Ovary (tissue), 7 donors: ENCODE measurements at regions not wholly inside any gene's neighbourhood (a gene's known extent, or its start where the extent isn't known, plus 50 kb on each side); places are given as distances from the start of the nearest gene placed in this dataset.
"Not testable (repeated sequence)": the region's sequence is repeated elsewhere in the genome, so short reads cannot be mapped to it uniquely, and the experiment has no call there.

ENCODE experiments used
- DNase-seq, 5 donors: peaks; one replicate each; pipeline ENCODE4 v3.0.0-alpha.2; 2019 to 2020
- H3K27ac ChIP-seq, 2 donors: fragments of 200-600 bp; one replicate each; pipeline versions ENCODE4 v1.5.1 to v1.8.0; 2019 to 2022
- H3K27me3 ChIP-seq: fragments of 200-600 bp; one replicate; pipeline ENCODE4 v1.8.0; 2022
- H3K36me3 ChIP-seq: fragments of 200-600 bp; sonication (generic); one replicate; pipeline ENCODE4 v1.5.1; 2019
- H3K4me1 ChIP-seq: one replicate; pipeline ENCODE4 v1.8.1; 2013; ENCODE audit warnings: mild to moderate bottlenecking, moderate library complexity; ENCODE audit not compliant: insufficient read depth
- H3K4me3 ChIP-seq: fragments of 200-600 bp; sonication (generic); one replicate; pipeline ENCODE4 v1.5.1; 2017
- H3K9me3 ChIP-seq, 2 donors: fragments of 200-600 bp in 1 of 2; sonication (generic) in 1 of 2; one replicate each; pipeline versions ENCODE4 v1.5.1 to v1.8.1; 2013 to 2019; ENCODE audit warnings: mild to moderate bottlenecking in 1 of 2, moderate library complexity in 1 of 2
- CTCF ChIP-seq, 3 donors: fragments of 450-650 bp in 2 of 3; fragments of 200-600 bp in 1 of 3; IDR thresholded peaks; one replicate each; pipeline versions ENCODE4 v1.5.1 to v1.8.0; 2016 to 2022; ENCODE audit warnings: antibody characterized with exemption in 3 of 3, mild to moderate bottlenecking in 1 of 3
- EP300 ChIP-seq: sonication (generic); formaldehyde crosslinking; IDR thresholded peaks from one replicate; pipeline ENCODE4 v1.6.1; 2017; ENCODE audit warnings: antibody characterized with exemption
- POLR2A ChIP-seq: fragments of 450-650 bp; IDR thresholded peaks from one replicate; pipeline ENCODE4 v1.6.1; 2017; ENCODE audit warnings: antibody characterized with exemption, mild to moderate bottlenecking, moderate library complexity
- WGBS, 3 donors: extraction: QIAGEN DNeasy Blood & Tissue Kit in 1 of 3; methylation state at CpG; one replicate each; pipeline versions ENCODE4 v1.1.5 to v1.1.7; 2013 to 2017; 5-methylcytosine and 5-hydroxymethylcytosine counted together
- intact Hi-C, 4 donors: fragments of 100-400 bp; cut with DNase I; formaldehyde crosslinking; loops; one replicate each; pipeline versions ENCODE4 v1.11.0 to v1.15.1; 2022 to 2023
- donor health status: DM: no; HTN: no; CAD: no; lungs with moderate emphysema.
- donor health status: DM: no; HTN: no; CAD: no.
- donor health status: Bipolar disorder and iron deficiency.
- donor health status: DM: no; HTN: no; CAD: no.
- donor health status: DM: yes; HTN: yes; CAD: no.

DNA sequence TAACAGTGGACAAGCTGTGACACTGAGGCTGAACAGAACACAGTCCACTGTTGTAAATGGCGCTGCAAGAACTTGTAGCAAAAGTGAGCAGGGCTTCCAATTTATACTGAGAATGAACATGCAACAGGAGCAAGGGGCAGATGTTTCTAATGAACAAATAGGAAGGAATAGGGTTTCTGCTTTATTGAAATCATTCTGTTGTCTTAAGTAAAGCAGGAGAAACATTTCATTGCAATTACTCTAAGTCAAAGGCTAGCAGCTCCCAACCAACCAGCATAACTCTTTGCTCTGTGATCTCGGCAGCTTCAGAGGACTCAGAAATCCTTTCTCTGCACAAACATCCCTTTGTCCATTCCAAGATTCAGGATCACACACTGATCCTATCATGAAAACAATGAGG is 236.2 kb upstream of the PRSS58 start:
- Histone ChIP-seq H3K27ac (no peak overlapping the region), H3K27me3 (no peaks in the 10 kb centered on the region), H3K4me3 (no peak overlapping the region), H3K36me3 (no peaks in the 10 kb centered on the region), H3K4me1 (no peaks in the 10 kb centered on the region), H3K9me3 (no peaks in the 10 kb centered on the region)
- DNase-seq, result no peak
- TF ChIP-seq EP300, result no peak
- TF ChIP-seq POLR2A, result no peak
- no peak for TF ChIP-seq CTCF (IDR thresholded peaks at IDR 0.05)
- 63 to 70% (median 69%) methylated on average over 2 of the region's 2 CpGs for WGBS, 3 donors
- intact Hi-C loops, result no loop called here

GRCh38 chr7:142488842-142489241 is 231.0 kb upstream of the PRSS58 start:
- Histone ChIP-seq H3K9me3 (no peaks in the 10 kb centered on the region), H3K27me3 (no peaks in the 10 kb centered on the region), H3K27ac (no peak overlapping the region), H3K4me1 (no peaks in the 10 kb centered on the region), H3K36me3 (no peaks in the 10 kb centered on the region), H3K4me3 (no peak overlapping the region)
- WGBS, 3 donors, result 91 to 94% (median 92%) methylated on average over 7 of the region's 7 CpGs
- no peak for TF ChIP-seq EP300
- no peak for TF ChIP-seq POLR2A
- no peak for TF ChIP-seq CTCF (IDR thresholded peaks at IDR 0.05)
- intact Hi-C loops, result no loop called here
- no peak for DNase-seq

- H3K36me3 ChIP-seq, result no peaks in the 10 kb centered on the region
- TF ChIP-seq CTCF (IDR thresholded peaks at IDR 0.05) (no peak), EP300 (no peak), POLR2A (no peak)
- WGBS, 3 donors, result 58 to 73% (median 60%) methylated on average over 10 of the region's 10 CpGs
- intact Hi-C loops, result no loop called here
- DNase-seq, result no peak
- no peak overlapping the region for H3K27ac ChIP-seq
- H3K4me3 ChIP-seq, result no peak overlapping the region
- no peaks in the 10 kb centered on the region for H3K9me3 ChIP-seq
- H3K4me1 ChIP-seq, result no peaks in the 10 kb centered on the region
- H3K27me3 ChIP-seq, result no peaks in the 10 kb centered on the region
Observed at GRCh38 chr7:142488036-142488633, 230.3 kb upstream of the PRSS58 start.

- H3K4me1 ChIP-seq, H3K36me3 ChIP-seq, H3K4me3 ChIP-seq, intact Hi-C loops, H3K9me3 ChIP-seq, DNase-seq, H3K27me3 ChIP-seq, H3K27ac ChIP-seq: not testable (repeated sequence)
- 48 to 63% (median 51%) methylated on average over 4 of the region's 4 CpGs for WGBS, 3 donors
Observed at GRCh38 chr7:142487565-142487964, 229.7 kb upstream of the PRSS58 start.

- Histone ChIP-seq H3K4me1 (no peaks in the 10 kb centered on the region), H3K27me3 (no peaks in the 10 kb centered on the region), H3K36me3 (no peaks in the 10 kb centered on the region), H3K9me3 (no peaks in the 10 kb centered on the region), H3K27ac (no peak overlapping the region), H3K4me3 (no peak overlapping the region)
- 62 to 67% (median 62%) methylated on average over 4 of the region's 4 CpGs for WGBS, 3 donors
- DNase-seq, result no peak
- intact Hi-C loops, result no loop called here
- no peak for TF ChIP-seq POLR2A
- TF ChIP-seq EP300, result no peak
- no peak for TF ChIP-seq CTCF (IDR thresholded peaks at IDR 0.05)
Observed at GRCh38 chr7:142487124-142487523, 229.3 kb upstream of the PRSS58 start.
